Fibroblast of the aortic adventitia (primary cell): ENCODE measurements at regions not wholly inside any gene's neighbourhood (a gene's known extent, or its start where the extent isn't known, plus 50 kb on each side); places are given as distances from the start of the nearest gene placed in this dataset.

Experiments
- DNase-seq: peaks from one replicate; pipeline ENCODE4 v3.0.0-alpha.2; 2010; ENCODE audit warnings: low read depth
- H3K4me3 ChIP-seq: 2 replicates; pipeline ENCODE4 v1.5.1; 2011; ENCODE audit warnings: low read depth, mild to moderate bottlenecking, control low read depth, low read length, moderate library complexity
- TF ChIP-seq, protein P1 (sequence below): IDR thresholded peaks from 2 replicates; pipeline ENCODE4 v1.5.1; 2011; ENCODE audit warnings: mild to moderate bottlenecking, low read length, control low read depth, inconsistent platforms; ENCODE audit not compliant: insufficient read depth

DNA sequence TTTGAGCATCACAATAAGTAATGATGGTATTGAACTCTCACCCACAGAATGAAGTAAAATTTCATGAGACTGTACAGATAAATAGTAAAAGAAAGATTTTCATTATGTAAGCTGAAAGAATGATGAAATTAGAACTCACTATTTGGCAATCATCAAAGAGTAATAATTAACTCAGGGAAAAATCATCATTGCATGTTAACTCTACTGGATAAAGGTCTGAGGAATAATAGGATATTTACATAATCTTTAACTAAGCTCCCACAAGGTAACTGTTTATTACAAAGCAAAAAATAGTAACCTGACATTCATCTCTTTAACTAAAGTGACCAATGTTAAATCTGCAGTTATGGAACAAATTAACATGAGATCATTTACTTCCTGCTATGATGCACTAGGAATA lies 739.9 kb downstream of the FAM181B start:
- H3K4me3 ChIP-seq, result no peak overlapping the region
- DNase-seq, result no peak
- TF ChIP-seq, protein P1, sequence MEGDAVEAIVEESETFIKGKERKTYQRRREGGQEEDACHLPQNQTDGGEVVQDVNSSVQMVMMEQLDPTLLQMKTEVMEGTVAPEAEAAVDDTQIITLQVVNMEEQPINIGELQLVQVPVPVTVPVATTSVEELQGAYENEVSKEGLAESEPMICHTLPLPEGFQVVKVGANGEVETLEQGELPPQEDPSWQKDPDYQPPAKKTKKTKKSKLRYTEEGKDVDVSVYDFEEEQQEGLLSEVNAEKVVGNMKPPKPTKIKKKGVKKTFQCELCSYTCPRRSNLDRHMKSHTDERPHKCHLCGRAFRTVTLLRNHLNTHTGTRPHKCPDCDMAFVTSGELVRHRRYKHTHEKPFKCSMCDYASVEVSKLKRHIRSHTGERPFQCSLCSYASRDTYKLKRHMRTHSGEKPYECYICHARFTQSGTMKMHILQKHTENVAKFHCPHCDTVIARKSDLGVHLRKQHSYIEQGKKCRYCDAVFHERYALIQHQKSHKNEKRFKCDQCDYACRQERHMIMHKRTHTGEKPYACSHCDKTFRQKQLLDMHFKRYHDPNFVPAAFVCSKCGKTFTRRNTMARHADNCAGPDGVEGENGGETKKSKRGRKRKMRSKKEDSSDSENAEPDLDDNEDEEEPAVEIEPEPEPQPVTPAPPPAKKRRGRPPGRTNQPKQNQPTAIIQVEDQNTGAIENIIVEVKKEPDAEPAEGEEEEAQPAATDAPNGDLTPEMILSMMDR, result no peak

GRCh38 chr11:81990659-81991443 lies 742.8 kb downstream of the FAM181B start:
- TF ChIP-seq, protein P1, result no peak

GRCh38 chr11:81989093-81989492 lies 744.6 kb downstream of the FAM181B start:
- DNase-seq, result peak; percentile 32
- TF ChIP-seq, protein P1, result no peak
- no peak overlapping the region for H3K4me3 ChIP-seq

More at GRCh38 chr11:81990659-81991443, 742.8 kb downstream of the FAM181B start:
- no peak for DNase-seq
- no peak overlapping the region for H3K4me3 ChIP-seq

- H3K4me3 ChIP-seq, result no peak overlapping the region
- TF ChIP-seq, protein P1, result no peak
- peak; percentile 94 for DNase-seq
These were observed 745.7 kb downstream of the FAM181B start for GRCh38 chr11:81987829-81988472.

- no peak overlapping the region for H3K4me3 ChIP-seq
- TF ChIP-seq, protein P1, result no peak
- DNase-seq, result no peak
These were observed 747.0 kb downstream of the FAM181B start for GRCh38 chr11:81986556-81987161.

DNA sequence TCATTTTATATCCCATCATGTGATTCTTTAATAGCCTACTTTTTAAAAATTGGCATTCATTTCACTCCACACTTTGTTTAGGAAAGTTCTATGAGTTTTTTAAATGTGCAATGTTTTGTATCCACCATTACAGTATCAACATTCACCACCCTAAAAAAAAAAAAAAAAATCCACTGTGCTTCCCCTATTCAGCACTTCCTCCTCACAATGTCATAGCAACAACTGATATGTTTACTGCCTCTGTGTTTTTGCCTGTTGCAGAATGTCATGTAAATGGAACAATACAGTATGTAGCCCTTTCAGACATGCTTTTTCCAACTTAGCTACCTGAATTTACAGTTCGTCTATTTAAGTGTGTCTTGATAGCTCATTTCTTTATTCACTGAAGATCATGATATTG lies 754.2 kb downstream of the FAM181B start:
- H3K4me3 ChIP-seq, result no peak overlapping the region
- TF ChIP-seq, protein P1, result no peak
- no peak for DNase-seq
